ENCODE measurements at regions not wholly inside any gene's neighbourhood (a gene's known extent, or its start where the extent isn't known, plus 50 kb on each side); places are given as distances from the start of the nearest gene placed in this dataset.

DNA sequence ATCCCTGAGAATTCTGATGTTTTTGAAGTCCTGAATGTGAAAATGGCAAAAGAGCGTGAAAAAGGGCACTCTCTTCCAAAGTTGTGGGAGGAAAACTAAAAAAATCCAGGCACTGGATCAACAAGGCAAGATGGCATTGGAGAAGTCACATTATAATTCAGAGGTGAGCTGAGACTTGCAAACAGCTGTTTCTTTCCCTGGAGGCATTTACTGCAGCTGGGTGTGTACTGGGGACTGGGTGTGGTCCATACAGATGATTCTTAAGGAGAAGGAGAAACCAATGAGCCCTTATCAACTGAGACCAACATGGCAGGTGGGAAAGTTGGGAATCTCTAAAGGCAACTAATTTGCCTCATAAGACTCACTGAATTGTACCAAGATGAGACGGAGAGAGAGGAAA is 313.9 kb downstream of the TRIB2 start:
- ATAC-seq (ENCODE audit: low read depth) (no peak), DNase-seq (no peak)
- Histone ChIP-seq H3K9me3 (ENCODE audit: control extremely low read depth in 1 of 3, control insufficient read depth in 2 of 3, insufficient read depth in 1 of 3, low read length in 2 of 3) (no peaks in the 10 kb centered on the region), H3K27me3 (replicated peaks in 1 of 4; ENCODE audit: control extremely low read depth in 1 of 4, control insufficient read depth in 3 of 4, insufficient read depth in 4 of 4, low read length in 3 of 4) (peaks cover 0 to 5% (median 0%) of the 10 kb centered on the region in 4 experiments), H3K4me2 (replicated peaks; ENCODE audit: low read depth, low read length, poor library complexity, severe bottlenecking) (no peak overlapping the region), H3K27ac (ENCODE audit: low read length in 2 of 2) (no peak overlapping the region), H3K9ac (ENCODE audit: low read length) (no peak overlapping the region), H2AFZ (ENCODE audit: insufficient read depth, low read depth, low read length, poor library complexity, severe bottlenecking) (no peak overlapping the region), H4K20me1 (ENCODE audit: control insufficient read depth, insufficient read depth, low read length, poor library complexity, severe bottlenecking) (no peaks in the 10 kb centered on the region), H3K36me3 (replicated peaks in 1 of 2; ENCODE audit: control extremely low read depth in 1 of 2, control insufficient read depth in 1 of 2, extremely low read depth in 1 of 2, insufficient read depth in 2 of 2, low read length in 1 of 2) (no peaks in the 10 kb centered on the region), H3K4me1 (ENCODE audit: control insufficient read depth in 2 of 2, insufficient read depth in 2 of 2, low read length in 2 of 2) (no peaks in the 10 kb centered on the region), H3K79me2 (ENCODE audit: control insufficient read depth, insufficient read depth, low read length) (no peaks in the 10 kb centered on the region), H3K4me3 (ENCODE audit: control extremely low read depth in 1 of 5, extremely low read depth in 1 of 5, insufficient read depth in 1 of 5, low read depth in 2 of 5, low read length in 4 of 5) (no peak overlapping the region)
- POLR2A ChIA-PET: no interaction called here
- H3K9me3 Mint-ChIP-seq (ENCODE audit: insufficient read depth): peaks cover 2% of the 10 kb centered on the region
- H3K4me3 Mint-ChIP-seq: no peak overlapping the region
- WGBS (ENCODE audit: insufficient coverage): 100% methylated on average over 1 of the region's 2 CpGs
- H3K27ac Mint-ChIP-seq: no peak overlapping the region
- peaks cover 18% of the 10 kb centered on the region for H3K27me3 Mint-ChIP-seq
- no peaks in the 10 kb centered on the region for H3K4me1 Mint-ChIP-seq
- TF ChIP-seq, protein P1, sequence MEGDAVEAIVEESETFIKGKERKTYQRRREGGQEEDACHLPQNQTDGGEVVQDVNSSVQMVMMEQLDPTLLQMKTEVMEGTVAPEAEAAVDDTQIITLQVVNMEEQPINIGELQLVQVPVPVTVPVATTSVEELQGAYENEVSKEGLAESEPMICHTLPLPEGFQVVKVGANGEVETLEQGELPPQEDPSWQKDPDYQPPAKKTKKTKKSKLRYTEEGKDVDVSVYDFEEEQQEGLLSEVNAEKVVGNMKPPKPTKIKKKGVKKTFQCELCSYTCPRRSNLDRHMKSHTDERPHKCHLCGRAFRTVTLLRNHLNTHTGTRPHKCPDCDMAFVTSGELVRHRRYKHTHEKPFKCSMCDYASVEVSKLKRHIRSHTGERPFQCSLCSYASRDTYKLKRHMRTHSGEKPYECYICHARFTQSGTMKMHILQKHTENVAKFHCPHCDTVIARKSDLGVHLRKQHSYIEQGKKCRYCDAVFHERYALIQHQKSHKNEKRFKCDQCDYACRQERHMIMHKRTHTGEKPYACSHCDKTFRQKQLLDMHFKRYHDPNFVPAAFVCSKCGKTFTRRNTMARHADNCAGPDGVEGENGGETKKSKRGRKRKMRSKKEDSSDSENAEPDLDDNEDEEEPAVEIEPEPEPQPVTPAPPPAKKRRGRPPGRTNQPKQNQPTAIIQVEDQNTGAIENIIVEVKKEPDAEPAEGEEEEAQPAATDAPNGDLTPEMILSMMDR (IDR thresholded peaks at IDR 0.05): no peak
- TF ChIP-seq EZH2 (IDR thresholded peaks at IDR 0.05; ENCODE audit: borderline replicate concordance, insufficient read depth, low read depth, low read length, poor library complexity, severe bottlenecking): no peak
- CTCF ChIA-PET: no interaction called here
- intact Hi-C loops (cut with micrococcal nuclease): no loop called here

DNA sequence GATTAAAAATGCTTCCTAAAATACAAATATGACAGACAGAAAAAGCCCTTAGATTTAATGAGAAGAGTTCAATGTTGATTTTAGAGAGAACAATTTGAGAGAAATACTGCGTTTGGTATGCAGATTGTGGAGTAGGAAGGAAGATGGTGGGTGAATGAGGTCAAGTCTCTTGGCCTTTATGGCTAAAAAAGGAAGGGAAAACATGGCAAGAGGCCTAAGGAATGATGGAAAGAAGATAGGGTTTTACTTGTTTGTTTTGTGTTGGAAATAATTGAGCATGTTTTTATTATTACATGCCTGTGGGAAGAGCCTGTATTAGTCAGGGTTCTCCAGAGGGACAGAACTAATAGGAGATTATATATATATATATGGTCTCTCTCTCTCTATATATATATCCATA is 318.1 kb downstream of the TRIB2 start:
- POLR2A ChIA-PET: no interaction called here
- ATAC-seq (ENCODE audit: low read depth) (no peak), DNase-seq (no peak)
- Histone ChIP-seq H3K4me3 (ENCODE audit: control extremely low read depth in 1 of 5, extremely low read depth in 1 of 5, insufficient read depth in 1 of 5, low read depth in 2 of 5, low read length in 4 of 5) (no peak overlapping the region), H3K4me2 (replicated peaks; ENCODE audit: low read depth, low read length, poor library complexity, severe bottlenecking) (no peak overlapping the region), H3K9me3 (ENCODE audit: control extremely low read depth in 1 of 3, control insufficient read depth in 2 of 3, insufficient read depth in 1 of 3, low read length in 2 of 3) (peaks cover 0 to 2% (median 0%) of the 10 kb centered on the region in 3 donors), H2AFZ (ENCODE audit: insufficient read depth, low read depth, low read length, poor library complexity, severe bottlenecking) (no peak overlapping the region), H3K9ac (ENCODE audit: low read length) (no peak overlapping the region), H4K20me1 (ENCODE audit: control insufficient read depth, insufficient read depth, low read length, poor library complexity, severe bottlenecking) (no peaks in the 10 kb centered on the region), H3K27ac (ENCODE audit: low read length in 2 of 2) (no peak overlapping the region), H3K36me3 (replicated peaks in 1 of 2; ENCODE audit: control extremely low read depth in 1 of 2, control insufficient read depth in 1 of 2, extremely low read depth in 1 of 2, insufficient read depth in 2 of 2, low read length in 1 of 2) (no peaks in the 10 kb centered on the region), H3K79me2 (ENCODE audit: control insufficient read depth, insufficient read depth, low read length) (no peaks in the 10 kb centered on the region), H3K27me3 (replicated peaks in 1 of 4; ENCODE audit: control extremely low read depth in 1 of 4, control insufficient read depth in 3 of 4, insufficient read depth in 4 of 4, low read length in 3 of 4) (peaks cover 0 to 3% (median under 1%) of the 10 kb centered on the region in 4 experiments), H3K4me1 (ENCODE audit: control insufficient read depth in 2 of 2, insufficient read depth in 2 of 2, low read length in 2 of 2) (no peaks in the 10 kb centered on the region)
- Mint-ChIP-seq H3K4me1 (no peaks in the 10 kb centered on the region), H3K9me3 (ENCODE audit: insufficient read depth) (no peaks in the 10 kb centered on the region), H3K27me3 (peaks cover 11% of the 10 kb centered on the region), H3K4me3 (no peak overlapping the region), H3K27ac (no peak overlapping the region)
- WGBS (ENCODE audit: insufficient coverage): 100% methylated on average over 1 of the region's 1 CpG
- no peak for TF ChIP-seq EZH2 (IDR thresholded peaks at IDR 0.05; ENCODE audit: borderline replicate concordance, insufficient read depth, low read depth, low read length, poor library complexity, severe bottlenecking)
- TF ChIP-seq, protein P1 (IDR thresholded peaks at IDR 0.05): no peak
- intact Hi-C loops (cut with micrococcal nuclease): no loop called here
- CTCF ChIA-PET: no interaction called here

Measured in B cell (primary cell).